HG03064 (cell line): ENCODE measurements at regions not wholly inside any gene's neighbourhood (a gene's known extent, or its start where the extent isn't known, plus 50 kb on each side); places are given as distances from the start of the nearest gene placed in this dataset.

Experiments
- ATAC-seq: cut with Tn5 transposase; IDR thresholded peaks from one replicate; pipeline ENCODE4 v1.9.1; 2021; ENCODE audit warnings: low read depth; ENCODE audit not compliant: unreplicated experiment

DNA sequence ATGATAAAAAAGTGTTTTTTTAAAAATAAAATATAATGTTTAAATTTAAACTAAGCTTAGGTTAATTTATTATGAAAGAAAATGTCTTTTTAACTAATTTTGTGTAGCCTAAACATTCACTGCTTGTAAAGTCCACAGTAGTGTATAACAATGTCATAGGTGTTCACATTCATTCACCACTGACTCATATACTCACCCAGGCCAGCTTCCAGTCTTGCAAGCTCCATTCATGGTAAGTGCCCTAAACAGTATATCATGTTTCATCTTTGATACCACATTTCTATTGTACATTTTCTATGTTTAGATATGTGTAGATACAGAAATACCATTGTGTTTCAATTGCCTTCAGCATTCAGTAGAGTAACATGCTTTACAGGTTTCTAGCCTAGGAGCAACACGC, 530.3 kb downstream of the EPHA5 start:
- no peak for ATAC-seq

GRCh38 chr4:65126200-65126599, 544.1 kb downstream of the EPHA5 start:
- ATAC-seq, result no peak

- ATAC-seq, result no peak
Measured at GRCh38 chr4:65120287-65120686, 550.0 kb downstream of the EPHA5 start.

DNA sequence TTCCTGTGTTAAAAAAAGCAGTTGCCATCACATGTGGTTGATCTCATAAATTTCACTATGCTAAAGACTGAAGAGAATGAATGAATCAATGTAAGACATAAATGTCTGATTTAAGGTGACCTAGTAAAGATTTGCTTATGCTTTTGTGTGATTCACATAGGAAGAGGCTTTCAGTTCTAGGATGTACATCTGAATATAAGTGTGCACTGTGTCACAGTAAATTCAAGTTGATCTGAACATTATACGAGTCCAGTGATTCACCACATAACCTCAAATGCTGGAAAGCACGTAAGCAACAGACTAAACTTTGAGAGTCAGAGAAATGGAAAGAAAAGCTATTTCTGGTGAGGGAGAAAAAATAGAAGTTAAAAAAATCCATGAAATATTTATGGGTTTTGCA, 567.9 kb downstream of the EPHA5 start:
- ATAC-seq, result no peak

DNA sequence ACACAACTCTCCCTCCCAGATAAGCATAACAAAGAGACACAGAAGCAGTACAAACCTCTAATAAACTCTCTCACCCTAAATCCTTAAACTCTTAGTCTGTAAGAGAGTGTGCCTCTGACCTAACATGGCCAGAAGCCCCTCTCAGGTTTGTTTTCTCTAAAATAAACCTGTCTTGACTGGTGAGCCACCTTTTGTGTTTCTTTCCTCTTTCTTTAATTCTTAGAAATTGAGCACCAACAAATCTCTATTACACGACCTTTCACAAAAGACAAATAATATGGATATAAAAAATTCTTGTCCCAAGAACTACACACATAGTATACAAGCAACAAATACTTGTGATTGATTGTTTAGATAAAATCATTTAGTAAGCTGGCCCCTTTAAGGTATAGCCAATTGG, 573.7 kb downstream of the EPHA5 start:
- no peak for ATAC-seq

DNA sequence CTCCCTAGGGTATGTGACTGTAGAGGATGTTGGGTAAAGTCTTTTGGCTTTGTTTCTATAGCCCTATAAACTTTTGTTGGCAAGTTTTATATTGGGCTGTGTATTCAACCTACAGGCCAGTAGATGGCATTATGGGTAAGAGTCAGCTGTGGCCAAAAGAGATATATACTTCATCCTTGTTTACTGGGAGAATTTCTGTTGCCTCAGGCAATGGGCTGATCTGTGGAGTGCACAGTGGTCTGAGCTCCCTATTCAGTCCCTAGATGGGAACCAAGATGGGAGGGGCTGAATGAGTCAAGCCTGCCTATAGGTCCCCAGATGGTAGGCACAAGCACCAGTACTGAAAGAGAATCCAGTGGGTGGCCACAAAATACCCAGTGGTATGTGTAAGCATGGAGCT, 580.6 kb downstream of the EPHA5 start:
- ATAC-seq, result no peak

- no peak for ATAC-seq
Measured at GRCh38 chr4:65083076-65083475, 587.2 kb downstream of the EPHA5 start.

DNA sequence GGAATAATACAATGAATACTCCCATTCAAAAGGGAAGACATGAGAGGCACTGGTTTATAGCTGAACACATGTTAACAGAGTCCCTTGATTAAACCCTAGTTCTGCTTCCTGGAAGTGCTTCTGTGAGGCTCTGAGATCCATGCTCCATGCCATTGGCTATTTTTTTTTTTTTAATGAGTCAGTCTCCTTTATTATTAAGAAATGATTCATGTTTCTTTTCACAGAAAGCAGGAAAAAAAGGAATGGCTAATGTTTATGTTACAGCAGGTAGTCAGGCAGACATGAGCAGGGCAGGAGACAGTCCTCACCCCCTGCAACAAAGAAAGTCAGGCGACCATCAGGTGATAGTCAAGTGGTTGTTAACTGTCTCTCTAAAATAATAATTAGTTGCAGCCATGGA, 598.7 kb downstream of the EPHA5 start:
- no peak for ATAC-seq

GRCh38 chr4:65069177-65069576, 601.1 kb downstream of the EPHA5 start:
- ATAC-seq, result no peak

DNA sequence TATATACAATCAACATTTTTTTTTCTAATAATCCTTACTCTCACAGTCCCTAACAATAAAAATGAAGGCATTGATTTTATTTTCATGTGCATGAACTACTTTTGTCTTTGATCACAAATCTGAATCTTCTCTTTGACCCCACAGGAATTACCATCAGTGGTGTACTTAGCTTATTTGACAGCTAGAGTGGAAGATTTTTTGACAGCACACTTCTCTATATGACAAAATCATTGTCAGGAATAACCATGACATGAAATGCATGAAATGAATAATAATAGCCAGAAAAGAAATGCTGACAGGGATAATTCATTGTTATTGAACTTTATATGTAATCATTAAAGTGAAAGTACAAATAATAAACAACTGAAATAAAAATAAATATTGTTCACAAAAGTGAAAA, 604.2 kb downstream of the EPHA5 start:
- ATAC-seq, result no peak

- no peak for ATAC-seq
Measured at GRCh38 chr4:65063601-65064000, 606.7 kb downstream of the EPHA5 start.

DNA sequence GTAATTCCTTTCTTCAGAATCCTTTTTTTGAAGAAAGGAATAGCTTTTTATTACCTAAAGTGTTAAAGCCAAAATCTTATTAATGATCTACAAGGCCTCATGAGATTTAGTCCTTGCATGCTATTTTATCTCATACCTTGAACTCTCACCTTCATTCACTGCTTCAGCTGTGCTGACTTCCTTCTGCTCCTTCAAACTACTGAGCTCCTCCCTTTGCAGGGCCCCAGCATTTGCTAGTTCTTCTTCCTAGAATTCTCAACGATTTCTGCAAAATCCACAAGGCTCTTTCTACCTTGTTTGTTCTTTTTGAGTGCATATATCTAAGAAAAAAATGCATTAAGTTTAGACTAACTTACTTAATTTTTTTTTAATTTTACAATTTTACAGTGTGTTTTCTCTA, 619.5 kb downstream of the EPHA5 start:
- no peak for ATAC-seq

GRCh38 chr4:65046192-65047133, 623.8 kb downstream of the EPHA5 start:
- ATAC-seq, result no peak

- no peak for ATAC-seq
Measured at GRCh38 chr4:65033899-65034298, 624.6 kb upstream of the TECRL start.

DNA sequence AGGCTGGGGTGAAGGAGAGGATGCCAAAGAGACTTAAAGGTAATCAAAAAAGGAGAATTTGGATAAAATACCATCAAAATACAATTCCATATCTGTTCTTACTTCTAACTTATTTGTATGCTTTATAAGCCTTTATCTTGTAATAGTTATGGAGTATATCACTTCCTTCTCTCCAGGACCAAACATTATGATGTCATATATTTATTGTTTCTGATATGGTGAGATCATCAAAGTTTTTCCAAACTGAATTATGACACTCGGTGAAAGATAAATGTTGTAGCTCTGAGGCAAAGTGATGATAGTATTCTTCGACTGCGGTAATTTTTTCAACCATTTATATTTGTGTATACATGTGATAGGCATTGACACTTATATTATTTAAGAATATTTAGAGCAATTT, 619.3 kb upstream of the TECRL start:
- no peak for ATAC-seq

DNA sequence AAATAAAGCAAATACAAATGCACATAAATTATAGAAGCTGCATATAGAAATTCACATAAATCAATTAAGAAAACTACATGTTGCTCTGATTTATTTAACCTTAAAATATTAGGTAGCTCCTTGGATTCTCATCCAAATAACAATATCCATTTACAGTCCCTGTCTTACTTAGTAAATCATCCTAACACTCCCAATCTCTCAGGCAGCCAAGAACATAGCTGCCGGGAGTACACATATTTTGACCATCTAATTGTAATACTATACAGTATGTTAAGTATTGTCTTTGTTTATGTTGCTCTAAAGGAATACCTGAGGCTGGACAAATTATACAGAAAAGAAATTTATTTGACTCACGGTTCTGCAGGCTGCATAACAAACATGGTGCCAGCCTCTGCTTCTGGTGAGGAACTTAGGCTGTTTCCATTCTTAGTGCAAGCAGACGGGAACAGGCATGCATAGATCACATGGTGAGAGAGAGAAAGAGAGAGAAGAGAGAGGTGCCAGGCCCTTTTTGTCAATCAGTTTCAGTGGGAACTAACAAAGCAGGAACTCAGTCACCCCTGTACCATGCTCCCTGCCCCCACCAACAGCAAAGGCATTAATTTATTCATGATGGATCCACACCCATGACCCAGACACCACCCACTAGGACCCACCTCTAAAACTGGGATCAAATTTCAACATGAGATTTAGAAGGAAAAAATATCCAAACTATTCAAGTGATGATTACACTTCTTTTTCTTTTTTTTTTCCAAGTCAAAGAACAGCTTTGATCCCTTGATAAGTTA, 614.8 kb upstream of the TECRL start:
- no peak for ATAC-seq

DNA sequence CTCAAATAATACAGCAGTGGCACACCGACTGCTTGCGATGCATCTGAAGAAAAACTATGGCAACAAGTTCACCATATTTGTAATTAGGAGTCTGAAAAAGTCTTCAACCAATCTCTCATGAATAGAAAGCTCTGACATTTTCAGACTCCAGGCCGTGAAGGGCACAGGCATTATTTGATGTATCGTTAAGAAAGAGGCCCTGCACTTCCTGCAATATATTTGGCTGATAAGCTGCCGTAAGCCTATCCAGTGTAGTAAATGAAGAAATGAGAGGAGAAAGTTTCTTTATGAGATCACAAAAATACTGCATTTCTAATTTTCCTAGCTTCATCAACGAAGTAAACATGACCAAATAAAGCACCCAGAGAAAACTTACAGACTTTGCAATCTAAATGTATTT, 613.8 kb upstream of the TECRL start:
- no peak for ATAC-seq

DNA sequence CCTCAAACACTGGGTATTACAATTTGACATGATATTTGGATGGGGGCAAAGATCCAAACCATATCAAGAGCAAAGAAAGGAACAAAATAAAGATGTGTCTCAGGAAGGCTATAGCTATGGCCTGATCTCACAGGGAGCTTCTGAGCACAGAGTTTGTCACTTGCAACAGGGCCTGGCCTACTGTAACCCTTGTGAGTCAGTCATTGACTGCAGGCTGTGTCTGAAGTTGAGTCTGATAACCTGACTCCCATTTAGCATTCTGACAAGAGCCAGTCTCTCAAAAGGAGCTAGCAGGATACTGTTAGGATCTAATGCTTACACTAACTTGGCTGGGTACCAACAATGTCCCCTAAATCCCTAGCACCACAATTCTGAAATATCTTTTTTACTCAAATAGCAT, 612.5 kb upstream of the TECRL start:
- no peak for ATAC-seq

GRCh38 chr4:65021149-65021548, 611.9 kb upstream of the TECRL start:
- ATAC-seq, result no peak

DNA sequence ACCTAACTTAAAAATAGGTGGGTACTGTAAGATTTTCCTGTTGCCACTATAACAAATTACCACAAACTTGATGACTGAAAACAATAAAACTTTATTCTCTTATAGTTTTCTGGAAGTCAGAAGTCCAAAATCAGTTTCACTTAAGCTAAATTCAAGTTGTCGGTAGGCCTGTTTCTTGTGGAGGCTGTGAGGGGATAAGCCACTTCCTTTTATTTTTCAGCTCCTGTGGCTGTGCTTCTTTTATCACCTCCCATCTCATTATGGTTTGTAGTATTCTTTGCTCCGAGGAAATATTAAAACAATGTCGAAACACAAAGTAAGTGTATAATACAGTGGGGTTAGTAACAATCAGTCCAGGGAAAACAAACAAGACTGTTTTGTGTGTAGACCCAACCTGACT, 610.5 kb upstream of the TECRL start:
- no peak for ATAC-seq

DNA sequence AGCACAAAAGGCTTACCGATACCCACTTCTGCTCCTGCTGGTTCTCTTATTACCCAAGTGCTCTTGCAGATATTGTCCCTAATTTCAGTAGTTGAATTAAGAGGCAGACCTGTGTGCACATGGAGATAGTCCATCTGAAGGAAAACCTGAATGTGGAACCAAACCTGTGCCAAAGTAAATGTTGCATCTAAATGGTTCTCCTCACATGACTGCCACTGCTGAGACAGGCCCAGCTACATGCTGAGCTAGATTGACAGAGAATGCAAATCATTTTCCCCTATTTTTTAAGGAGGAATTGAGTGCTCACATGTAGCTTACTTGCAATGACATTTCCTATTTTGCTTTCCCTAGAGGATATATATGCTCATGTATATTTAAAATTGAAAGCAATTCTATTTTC, 609.1 kb upstream of the TECRL start:
- ATAC-seq, result no peak

GRCh38 chr4:65014078-65014477, 604.8 kb upstream of the TECRL start:
- ATAC-seq, result no peak
